ENCODE measurements at regions not wholly inside any gene's neighbourhood (a gene's known extent, or its start where the extent isn't known, plus 50 kb on each side); places are given as distances from the start of the nearest gene placed in this dataset.

DNA sequence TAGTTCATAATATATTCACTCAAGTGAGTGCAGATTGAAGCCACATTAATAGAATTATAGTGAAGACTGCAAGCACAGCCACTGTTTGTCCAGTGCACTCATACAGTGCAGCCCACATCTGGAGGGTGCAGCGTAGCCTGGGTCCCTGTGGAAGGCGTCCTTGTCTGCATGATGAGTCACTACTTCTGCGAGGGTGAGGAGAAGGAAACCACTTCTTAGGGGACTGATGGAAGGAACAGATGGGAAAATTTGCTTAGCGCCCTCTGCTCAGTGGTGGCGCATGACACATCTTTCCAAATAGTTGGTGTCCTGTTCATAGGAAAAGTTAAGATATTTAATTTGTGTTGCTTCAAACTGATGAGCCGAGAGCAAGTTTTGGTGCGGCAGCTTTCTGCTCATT, 330.4 kb upstream of the SMIM21 start:
- DNase-seq (no peak), ATAC-seq (no peak)
- no peak overlapping the region for H3K4me3 ChIP-seq
- H3K36me3 ChIP-seq (ENCODE audit: insufficient read depth in 1 of 2, low read depth in 1 of 2) = no peaks in the 10 kb centered on the region
- H3K9me3 ChIP-seq = no peaks in the 10 kb centered on the region
- TF ChIP-seq, protein P1, sequence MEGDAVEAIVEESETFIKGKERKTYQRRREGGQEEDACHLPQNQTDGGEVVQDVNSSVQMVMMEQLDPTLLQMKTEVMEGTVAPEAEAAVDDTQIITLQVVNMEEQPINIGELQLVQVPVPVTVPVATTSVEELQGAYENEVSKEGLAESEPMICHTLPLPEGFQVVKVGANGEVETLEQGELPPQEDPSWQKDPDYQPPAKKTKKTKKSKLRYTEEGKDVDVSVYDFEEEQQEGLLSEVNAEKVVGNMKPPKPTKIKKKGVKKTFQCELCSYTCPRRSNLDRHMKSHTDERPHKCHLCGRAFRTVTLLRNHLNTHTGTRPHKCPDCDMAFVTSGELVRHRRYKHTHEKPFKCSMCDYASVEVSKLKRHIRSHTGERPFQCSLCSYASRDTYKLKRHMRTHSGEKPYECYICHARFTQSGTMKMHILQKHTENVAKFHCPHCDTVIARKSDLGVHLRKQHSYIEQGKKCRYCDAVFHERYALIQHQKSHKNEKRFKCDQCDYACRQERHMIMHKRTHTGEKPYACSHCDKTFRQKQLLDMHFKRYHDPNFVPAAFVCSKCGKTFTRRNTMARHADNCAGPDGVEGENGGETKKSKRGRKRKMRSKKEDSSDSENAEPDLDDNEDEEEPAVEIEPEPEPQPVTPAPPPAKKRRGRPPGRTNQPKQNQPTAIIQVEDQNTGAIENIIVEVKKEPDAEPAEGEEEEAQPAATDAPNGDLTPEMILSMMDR (IDR thresholded peaks at IDR 0.05) = no peak
- WGBS, 3 donors = 61 to 71% (median 65%) methylated on average over 7 of the region's 7 CpGs
- peaks cover 0 to 2% (median 0%) of the 10 kb centered on the region in 3 donors for H3K27me3 ChIP-seq (ENCODE audit: insufficient read depth in 3 of 3, low read length in 2 of 3)
- no peaks in the 10 kb centered on the region for H3K4me1 ChIP-seq
- no peak overlapping the region for H3K27ac ChIP-seq
- intact Hi-C loops (cut with DNase I) = no loop called here

DNA sequence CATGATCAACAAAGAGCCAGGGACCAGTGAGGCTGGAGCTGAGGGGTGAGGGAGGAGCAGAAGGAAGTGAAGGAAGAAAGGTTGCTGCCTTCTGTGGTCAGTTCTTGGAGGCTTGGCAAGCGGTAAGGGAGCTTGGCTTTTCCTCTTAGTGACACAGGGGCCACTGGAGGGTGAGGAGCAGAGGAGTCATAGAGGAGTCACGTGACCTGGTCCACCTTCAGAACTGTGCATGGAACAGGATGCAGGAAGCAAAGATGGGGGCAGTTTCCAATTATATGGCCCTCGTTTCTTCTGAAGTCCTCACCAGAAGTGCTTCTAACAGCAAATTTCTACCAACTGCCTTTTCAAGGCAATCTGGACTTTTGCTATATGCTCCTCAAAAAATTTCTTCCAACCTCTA, 326.9 kb upstream of the SMIM21 start:
- peaks cover 0 to 2% (median 0%) of the 10 kb centered on the region in 3 donors for H3K27me3 ChIP-seq (ENCODE audit: insufficient read depth in 3 of 3, low read length in 2 of 3)
- WGBS, 3 donors = 79 to 85% (median 82%) methylated on average over 3 of the region's 3 CpGs
- H3K4me3 ChIP-seq = no peak overlapping the region
- no peak for DNase-seq
- ATAC-seq = no peak
- no peaks in the 10 kb centered on the region for H3K4me1 ChIP-seq
- no peak overlapping the region for H3K27ac ChIP-seq
- TF ChIP-seq, protein P1 (IDR thresholded peaks at IDR 0.05) = no peak
- no peaks in the 10 kb centered on the region for H3K9me3 ChIP-seq
- H3K36me3 ChIP-seq (ENCODE audit: insufficient read depth in 1 of 2, low read depth in 1 of 2) = no peaks in the 10 kb centered on the region
- intact Hi-C loops (cut with DNase I) = no loop called here

DNA sequence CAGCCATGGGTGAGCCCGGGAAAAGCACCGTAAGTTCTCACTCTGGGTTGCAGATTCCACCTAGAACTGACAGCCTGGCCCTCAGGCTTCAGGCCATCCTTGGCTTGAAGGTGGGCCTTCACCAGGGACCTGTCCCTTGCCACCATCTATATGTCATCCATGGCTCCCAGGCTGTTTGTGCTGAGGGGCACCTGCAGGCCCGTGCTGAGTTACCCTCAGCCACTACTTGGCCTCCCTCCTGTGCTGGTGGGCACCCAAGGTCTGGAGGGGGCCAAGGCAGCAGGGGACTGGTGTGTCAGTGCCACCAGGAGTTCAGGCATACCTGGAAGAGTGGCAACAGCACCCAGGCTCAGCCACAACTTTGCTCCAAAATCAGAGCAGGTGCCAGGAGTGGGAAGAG, 326.2 kb upstream of the SMIM21 start:
- intact Hi-C loops (cut with DNase I) = no loop called here
- Histone ChIP-seq H3K9me3 (no peaks in the 10 kb centered on the region), H3K27ac (no peak overlapping the region), H3K36me3 (ENCODE audit: insufficient read depth in 1 of 2, low read depth in 1 of 2) (no peaks in the 10 kb centered on the region), H3K27me3 (ENCODE audit: insufficient read depth in 3 of 3, low read length in 2 of 3) (peaks cover 0 to 2% (median 0%) of the 10 kb centered on the region in 3 donors), H3K4me3 (no peak overlapping the region), H3K4me1 (no peaks in the 10 kb centered on the region)
- no peak for ATAC-seq
- no peak for DNase-seq
- TF ChIP-seq, protein P1 (IDR thresholded peaks at IDR 0.05) = no peak
- 95 to 100% (median 98%) methylated on average over 3 of the region's 3 CpGs for WGBS, 3 donors

DNA sequence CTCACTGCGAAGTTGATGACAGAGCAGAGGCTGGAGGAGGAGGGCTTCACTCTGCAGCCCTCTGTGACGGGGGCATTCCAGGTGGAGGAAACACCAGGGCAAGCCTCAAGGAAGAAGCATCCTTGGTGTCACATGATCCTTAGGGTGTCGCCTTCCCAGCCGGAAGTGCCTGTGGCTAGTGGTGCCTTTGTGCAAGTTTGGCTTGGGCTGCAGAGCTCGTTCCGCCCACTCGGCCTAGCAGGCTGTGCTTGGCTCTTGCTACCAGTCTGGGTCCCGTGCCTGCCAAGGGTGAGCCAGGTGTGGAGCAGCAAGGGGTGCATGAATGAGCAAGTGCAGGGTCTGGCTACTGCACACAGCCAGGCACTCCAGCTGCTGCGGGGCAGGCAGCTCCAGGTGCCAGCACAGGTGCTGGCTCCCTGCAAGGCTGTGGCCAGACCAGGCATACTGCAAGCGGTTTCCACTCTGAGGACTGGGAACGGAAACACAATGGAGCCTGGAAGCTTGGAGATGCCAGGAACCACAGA, 325.3 kb upstream of the SMIM21 start:
- WGBS, 3 donors = 43 to 61% (median 50%) methylated on average over 11 of the region's 11 CpGs

More for the DNA sequence above, 325.3 kb upstream of the SMIM21 start:
- no peaks in the 10 kb centered on the region for H3K4me1 ChIP-seq
- intact Hi-C loops (cut with DNase I) = no loop called here
- no peaks in the 10 kb centered on the region for H3K36me3 ChIP-seq (ENCODE audit: insufficient read depth in 1 of 2, low read depth in 1 of 2)
- H3K27me3 ChIP-seq (ENCODE audit: insufficient read depth in 3 of 3, low read length in 2 of 3) = peaks cover 0 to 2% (median 0%) of the 10 kb centered on the region in 3 donors
- H3K27ac ChIP-seq = no peak overlapping the region
- TF ChIP-seq, protein P1 (IDR thresholded peaks at IDR 0.05) = no peak
- ATAC-seq (no peak), DNase-seq (no peak)
- H3K9me3 ChIP-seq = no peaks in the 10 kb centered on the region
- no peak overlapping the region for H3K4me3 ChIP-seq

Measured in psoas muscle (tissue), 7 donors.